Stimulated activated naive B cell treated with anti-CD40 and anti-IgM and Interleukin-4, amounts not matched to agents 10 μg/mL and 1 μg/mL and 100 μg/mL, for 72 hours (primary cell): ENCODE measurements at regions not wholly inside any gene's neighbourhood (a gene's known extent, or its start where the extent isn't known, plus 50 kb on each side); places are given as distances from the start of the nearest gene placed in this dataset.
A peak's percentile ranks its signal among the peaks of the same experiment; 100 is the strongest.

Source experiments
- ATAC-seq, 2 donors: fragments of 150-1000 bp; cut with Tn5 transposase; replicated peaks; 2 replicates each; pipeline ENCODE4 v1.10.0; 2021; ENCODE audit warnings: moderate library complexity in 1 of 2
- DNase-seq: peaks from one replicate; pipeline ENCODE4 v3.0.0; 2021
- H3K27ac Mint-ChIP-seq: one replicate; pipeline ENCODE4 v1.8.0; 2022; ENCODE audit warnings: mild to moderate bottlenecking, mixed read lengths
- H3K27me3 Mint-ChIP-seq, 2 donors: one replicate each; pipeline ENCODE4 v1.8.0; 2022; ENCODE audit warnings: mixed read lengths in 2 of 2
- H3K36me3 Mint-ChIP-seq, 2 donors: one replicate each; pipeline ENCODE4 v1.8.0; 2022; ENCODE audit warnings: mixed read lengths in 2 of 2, mild to moderate bottlenecking in 1 of 2
- H3K4me1 Mint-ChIP-seq, 2 donors: one replicate each; pipeline ENCODE4 v1.8.0; 2022; ENCODE audit warnings: mixed read lengths in 2 of 2, mild to moderate bottlenecking in 1 of 2
- H3K4me3 Mint-ChIP-seq, 2 donors: one replicate each; pipeline ENCODE4 v1.8.0; 2022; ENCODE audit warnings: mild to moderate bottlenecking in 2 of 2, mixed read lengths in 2 of 2, moderate library complexity in 1 of 2
- H3K9me3 Mint-ChIP-seq, 2 donors: one replicate each; pipeline ENCODE4 v1.8.0; 2022; ENCODE audit warnings: mixed read lengths in 2 of 2, mild to moderate bottlenecking in 1 of 2

DNA sequence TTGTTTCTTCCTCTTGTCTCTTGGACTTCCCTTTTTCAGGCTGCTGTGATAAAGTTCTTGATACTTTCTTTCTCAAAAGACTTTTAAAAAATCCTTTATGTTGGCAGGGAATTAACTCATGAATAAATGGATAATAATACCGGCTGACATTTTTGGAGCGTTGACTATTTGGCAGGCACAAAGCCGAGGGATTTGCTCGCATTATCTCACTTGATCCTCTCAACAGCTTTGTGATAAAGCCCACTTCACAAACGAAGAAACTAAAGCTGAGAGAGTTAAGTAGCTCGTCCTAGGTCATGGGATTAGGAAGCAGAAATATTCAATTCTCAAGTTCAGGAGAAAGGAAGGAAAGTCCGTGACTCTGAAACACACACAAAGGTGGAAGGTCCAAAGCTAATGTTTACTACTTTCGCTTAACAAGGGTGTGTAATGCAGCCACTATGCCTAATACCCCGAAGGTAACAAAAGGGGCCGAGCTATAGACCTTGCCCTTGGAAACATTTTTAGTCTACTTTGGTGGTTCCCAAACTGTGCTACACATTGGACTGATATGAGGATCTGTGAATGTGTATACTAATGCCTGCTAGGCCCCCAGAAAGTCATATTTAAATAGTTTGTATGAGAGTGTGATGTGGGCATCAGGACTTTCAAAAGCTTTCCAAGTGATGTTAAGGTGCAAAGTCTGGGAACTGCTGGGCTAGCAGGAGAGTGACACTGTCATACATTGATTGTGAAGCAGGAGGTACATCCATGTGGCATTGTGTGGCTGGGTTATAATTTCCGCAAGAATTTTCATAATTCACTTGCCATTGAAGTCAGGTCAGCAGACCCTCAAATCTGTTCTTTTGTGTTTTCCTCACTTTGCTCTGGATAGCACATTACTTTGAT, 508.4 kb downstream of the PLCL1 start:
- Mint-ChIP-seq H3K36me3 (no peaks in the 10 kb centered on the region), H3K4me1 (peaks cover 0 to 2% of the 10 kb centered on the region in 2 donors), H3K27me3 (peaks cover 8 to 34% of the 10 kb centered on the region in 2 donors), H3K9me3 (no peaks in the 10 kb centered on the region), H3K27ac (no peak overlapping the region), H3K4me3 (no peak overlapping the region)
- ATAC-seq (no peak), DNase-seq (no peak)

DNA sequence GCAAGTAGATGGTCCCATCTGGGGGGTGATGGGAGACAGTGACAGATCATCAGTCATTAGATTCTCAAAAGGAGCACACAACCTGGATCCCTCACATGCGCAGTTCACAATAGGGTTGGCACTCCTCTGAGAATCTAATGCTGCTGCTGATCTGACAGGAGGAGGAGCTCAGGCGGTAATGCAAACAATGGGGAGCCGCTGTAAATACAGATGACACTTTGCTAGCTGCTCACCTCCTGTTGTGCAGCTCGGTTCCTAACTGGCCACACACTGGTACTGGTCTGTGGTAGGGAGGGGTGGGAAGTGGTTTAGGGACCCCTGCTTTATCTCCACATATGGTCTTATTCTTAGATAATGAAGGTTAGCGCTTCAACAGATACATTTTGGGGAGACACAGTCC, 506.6 kb downstream of the PLCL1 start:
- Mint-ChIP-seq H3K9me3 (no peaks in the 10 kb centered on the region), H3K4me1 (peaks cover 0 to 2% of the 10 kb centered on the region in 2 donors), H3K4me3 (no peak overlapping the region), H3K27ac (no peak overlapping the region), H3K27me3 (peaks cover 16 to 39% of the 10 kb centered on the region in 2 donors), H3K36me3 (no peaks in the 10 kb centered on the region)
- DNase-seq = no peak
- no peak for ATAC-seq

DNA sequence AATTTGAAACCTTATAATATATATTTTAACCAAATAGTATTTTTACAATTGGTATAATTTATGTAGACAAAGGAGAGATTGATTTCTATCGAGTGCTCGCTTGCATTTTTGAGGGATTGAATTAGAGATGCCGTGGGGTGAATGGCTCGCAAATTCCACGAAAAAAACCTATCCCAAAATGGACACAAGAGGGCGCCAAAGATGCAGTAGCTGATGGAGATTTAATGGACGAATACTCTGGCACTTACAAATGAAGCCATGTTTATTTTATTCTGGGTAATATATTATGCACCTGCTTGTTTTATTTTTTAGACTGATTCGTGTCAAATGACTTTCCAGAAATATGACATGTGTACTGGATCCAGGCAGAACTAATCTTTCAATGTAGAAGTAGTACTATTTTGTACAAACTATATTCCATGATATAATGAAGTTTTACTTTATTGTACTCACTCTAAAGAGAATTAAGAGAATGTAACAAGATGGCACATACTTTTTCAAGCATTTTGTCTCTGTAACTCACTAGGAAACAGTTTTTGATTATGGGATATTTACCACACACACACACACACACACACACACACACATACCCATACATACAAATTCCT, 505.4 kb downstream of the PLCL1 start:
- H3K27ac Mint-ChIP-seq = no peak overlapping the region
- ATAC-seq = peak in 1 of 2 donors; percentile 45

DNA sequence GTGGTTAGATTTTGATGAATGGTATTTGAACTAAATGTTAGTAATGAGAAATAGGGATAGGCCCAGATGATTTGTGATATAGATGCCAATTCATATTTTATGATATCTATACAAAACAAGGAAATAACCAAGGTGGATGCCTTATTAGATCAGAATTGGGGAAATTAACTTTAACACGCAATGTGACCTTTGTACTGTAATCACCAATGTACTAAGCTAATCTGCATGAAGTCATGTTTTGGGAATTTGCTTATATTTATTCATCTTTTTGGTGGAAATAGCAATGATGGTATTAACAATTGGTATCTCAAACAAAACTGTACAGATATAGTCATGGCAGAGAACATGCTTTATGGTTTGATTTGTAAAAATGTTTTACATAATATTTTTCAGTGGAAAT, 504.7 kb downstream of the PLCL1 start:
- ATAC-seq = no peak

More for the DNA sequence above, 505.4 kb downstream of the PLCL1 start:
- peaks cover 0 to 2% of the 10 kb centered on the region in 2 donors for H3K4me1 Mint-ChIP-seq
- no peak overlapping the region for H3K4me3 Mint-ChIP-seq
- no peak for DNase-seq
- no peaks in the 10 kb centered on the region for H3K36me3 Mint-ChIP-seq
- peaks cover 11 to 39% of the 10 kb centered on the region in 2 donors for H3K27me3 Mint-ChIP-seq
- no peaks in the 10 kb centered on the region for H3K9me3 Mint-ChIP-seq

DNA sequence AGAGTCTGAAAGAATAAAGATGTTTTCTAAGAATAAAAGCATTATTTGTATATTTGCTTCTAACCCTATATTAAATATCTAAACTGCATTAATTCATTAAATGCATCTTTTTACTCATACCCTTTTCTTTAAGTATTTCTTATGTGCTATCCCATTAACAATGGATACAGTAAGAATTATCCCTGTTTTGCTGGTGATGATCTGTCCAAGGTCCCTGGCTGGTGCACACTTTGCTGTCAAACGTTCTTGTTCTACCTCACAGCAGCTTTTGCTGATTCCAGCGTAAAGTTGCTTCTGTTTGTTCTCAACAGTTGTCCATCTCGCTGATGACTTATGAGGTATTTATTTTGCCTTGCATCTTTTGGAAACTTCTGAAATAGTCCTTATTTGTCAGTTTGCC, 504.0 kb downstream of the PLCL1 start:
- Mint-ChIP-seq H3K4me3 (no peak overlapping the region), H3K4me1 (no peaks in the 10 kb centered on the region), H3K36me3 (no peaks in the 10 kb centered on the region), H3K27me3 (peaks cover 15 to 40% of the 10 kb centered on the region in 2 donors), H3K9me3 (no peaks in the 10 kb centered on the region), H3K27ac (no peak overlapping the region)
- ATAC-seq = no peak
- no peak for DNase-seq

More for the DNA sequence above, 504.7 kb downstream of the PLCL1 start:
- Mint-ChIP-seq H3K36me3 (no peaks in the 10 kb centered on the region), H3K4me3 (no peak overlapping the region), H3K4me1 (no peaks in the 10 kb centered on the region), H3K27ac (no peak overlapping the region), H3K9me3 (no peaks in the 10 kb centered on the region), H3K27me3 (peaks cover 15 to 44% of the 10 kb centered on the region in 2 donors)
- DNase-seq = no peak

DNA sequence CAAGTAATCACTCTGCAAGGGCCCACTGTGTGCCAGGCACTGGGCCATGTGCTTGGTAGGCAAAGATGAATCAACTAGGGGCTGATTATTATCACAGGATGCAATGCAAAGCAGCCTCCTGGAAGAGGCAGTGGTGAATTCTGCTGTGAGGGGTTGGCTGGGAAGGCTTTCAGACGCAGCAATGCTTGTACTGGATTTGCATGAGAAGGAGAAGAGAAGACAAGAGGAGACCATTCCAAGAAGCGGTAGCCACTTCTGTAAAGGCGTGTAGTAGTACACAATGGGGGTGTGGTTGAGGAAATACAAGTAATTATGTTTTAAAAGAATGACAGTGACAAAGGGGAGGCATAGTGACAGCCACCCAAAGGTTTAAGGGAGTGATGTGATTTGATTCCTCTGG, 502.7 kb downstream of the PLCL1 start:
- Mint-ChIP-seq H3K27me3 (peaks cover 15 to 36% of the 10 kb centered on the region in 2 donors), H3K4me3 (no peak overlapping the region), H3K36me3 (no peaks in the 10 kb centered on the region), H3K27ac (no peak overlapping the region), H3K9me3 (no peaks in the 10 kb centered on the region), H3K4me1 (no peaks in the 10 kb centered on the region)
- DNase-seq (no peak), ATAC-seq (no peak)

DNA sequence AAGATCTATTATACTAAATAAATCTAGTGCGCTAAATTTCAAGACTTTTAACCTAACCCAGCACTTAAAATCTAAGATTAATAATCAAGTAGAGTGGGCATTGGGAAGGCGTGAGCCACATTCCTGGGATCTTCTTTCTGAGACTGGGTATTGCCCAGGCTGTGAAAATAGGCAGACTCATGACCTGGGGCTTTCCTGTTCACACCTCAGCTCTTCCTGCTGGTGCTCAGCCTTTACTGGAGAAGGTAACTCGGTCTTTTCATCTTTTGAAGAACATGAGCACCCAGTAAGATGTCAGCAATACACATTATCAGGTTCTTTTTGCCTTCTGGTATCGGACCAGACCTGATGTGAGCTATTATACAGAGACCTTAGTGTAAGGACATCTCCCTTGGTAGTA, 500.5 kb downstream of the PLCL1 start:
- no peak for DNase-seq
- Mint-ChIP-seq H3K27ac (no peak overlapping the region), H3K36me3 (no peaks in the 10 kb centered on the region), H3K9me3 (no peaks in the 10 kb centered on the region), H3K4me3 (no peak overlapping the region), H3K27me3 (peaks cover 24 to 37% of the 10 kb centered on the region in 2 donors), H3K4me1 (no peaks in the 10 kb centered on the region)
- ATAC-seq = no peak

DNA sequence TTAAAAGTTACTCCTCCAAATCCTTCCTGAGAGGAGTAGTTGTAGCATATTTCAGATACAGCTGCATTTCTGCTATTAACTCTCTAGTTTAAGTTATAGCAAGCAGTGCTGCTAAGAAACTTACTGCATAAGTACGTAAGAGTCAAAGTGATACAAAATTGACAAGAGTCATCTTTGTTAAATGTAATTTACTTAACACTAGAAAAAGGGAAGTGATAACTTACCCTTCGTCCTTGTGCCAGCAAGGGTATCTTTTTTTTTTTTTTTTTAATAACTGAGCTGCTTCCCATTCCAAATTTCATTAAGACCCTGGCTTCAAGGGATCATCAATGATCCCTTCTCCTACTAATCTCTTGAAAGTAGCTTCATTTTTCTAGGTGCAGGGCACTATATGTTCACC, 493.0 kb downstream of the PLCL1 start:
- DNase-seq (no peak), ATAC-seq (peak; percentile 29 to 57)
- H3K27ac Mint-ChIP-seq = no peak overlapping the region
- H3K27me3 Mint-ChIP-seq = peaks cover 26 to 30% of the 10 kb centered on the region in 2 donors
- peaks cover 4 to 6% of the 10 kb centered on the region in 2 donors for H3K4me1 Mint-ChIP-seq
- H3K9me3 Mint-ChIP-seq = no peaks in the 10 kb centered on the region
- no peaks in the 10 kb centered on the region for H3K36me3 Mint-ChIP-seq
- H3K4me3 Mint-ChIP-seq = no peak overlapping the region

DNA sequence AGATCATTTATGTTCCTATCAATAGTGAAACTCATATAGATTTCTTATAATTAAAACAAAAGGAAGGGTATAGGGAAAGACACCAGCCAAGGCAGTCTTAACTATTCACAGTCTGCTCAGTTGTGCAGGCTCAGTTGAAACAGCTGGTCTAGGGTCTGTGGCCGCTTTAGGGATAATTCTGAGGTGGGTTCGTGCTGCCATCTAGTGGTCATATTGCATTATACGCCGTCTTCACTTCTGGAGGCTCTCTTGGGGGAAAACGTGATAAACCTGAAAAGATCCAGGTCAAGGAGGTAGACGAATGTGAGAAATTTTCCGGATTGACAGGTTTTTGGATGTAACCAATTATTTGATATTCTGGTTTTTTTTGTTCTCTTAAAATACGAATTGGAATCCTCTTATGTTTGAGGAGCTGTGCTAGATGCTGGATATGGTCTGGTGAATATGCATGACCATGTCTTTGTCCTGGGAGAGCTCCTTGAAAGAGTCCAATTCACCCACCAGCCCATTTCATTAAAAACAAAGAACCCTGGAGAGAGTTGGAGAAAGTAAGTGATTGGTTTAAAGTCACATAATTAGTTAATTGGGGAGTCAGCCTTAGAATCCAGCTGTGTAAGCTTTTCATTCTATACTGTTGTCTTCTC, 492.4 kb downstream of the PLCL1 start:
- no peaks in the 10 kb centered on the region for H3K36me3 Mint-ChIP-seq
- peaks cover 32 to 36% of the 10 kb centered on the region in 2 donors for H3K27me3 Mint-ChIP-seq
- peaks cover 4 to 6% of the 10 kb centered on the region in 2 donors for H3K4me1 Mint-ChIP-seq
- DNase-seq (peak; percentile 18), ATAC-seq (peak; percentile 81 to 86)
- no peak overlapping the region for H3K27ac Mint-ChIP-seq
- H3K9me3 Mint-ChIP-seq = no peaks in the 10 kb centered on the region
- H3K4me3 Mint-ChIP-seq = no peak overlapping the region

DNA sequence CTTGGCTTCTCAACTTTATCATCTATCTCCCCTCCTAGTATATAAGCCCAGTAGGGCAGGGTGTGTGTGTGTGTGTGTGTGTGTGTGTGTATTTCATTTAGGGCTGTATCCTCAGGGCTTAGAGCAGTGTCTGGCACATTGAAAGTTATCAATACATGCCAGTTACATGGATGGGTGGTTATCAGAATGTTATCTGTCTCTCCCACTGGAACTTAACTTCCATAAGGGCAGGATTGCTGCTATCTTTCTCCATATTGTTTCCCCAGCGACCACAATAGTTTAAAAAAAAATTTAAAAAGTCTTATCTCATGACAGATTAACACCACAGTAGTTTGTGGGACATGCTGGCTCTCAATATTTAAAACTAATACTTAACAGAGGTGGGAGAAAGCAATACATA, 488.9 kb downstream of the PLCL1 start:
- no peaks in the 10 kb centered on the region for H3K9me3 Mint-ChIP-seq

DNA sequence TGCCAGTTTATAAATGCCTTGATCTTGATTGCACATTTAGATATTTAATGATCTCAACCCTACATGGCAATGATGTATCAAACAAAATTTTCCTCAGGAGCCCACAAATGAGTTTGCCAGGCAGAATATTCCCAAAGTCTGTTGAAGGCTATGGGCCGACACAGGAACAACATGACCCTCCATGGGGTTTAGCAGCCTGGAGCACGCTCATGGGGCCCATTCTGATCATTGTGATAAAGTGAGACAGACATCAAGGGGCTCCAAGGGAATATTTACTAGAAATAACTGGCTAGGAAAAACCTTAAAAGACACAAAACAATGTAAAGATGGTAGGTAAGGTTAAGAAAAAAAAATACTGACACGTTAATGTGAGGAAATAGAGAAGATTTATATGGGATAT, 485.4 kb downstream of the PLCL1 start:
- peaks cover 18 to 29% of the 10 kb centered on the region in 2 donors for H3K27me3 Mint-ChIP-seq
- H3K4me1 Mint-ChIP-seq = no peaks in the 10 kb centered on the region
- DNase-seq (no peak), ATAC-seq (no peak)
- H3K9me3 Mint-ChIP-seq = no peaks in the 10 kb centered on the region
- no peak overlapping the region for H3K27ac Mint-ChIP-seq
- H3K36me3 Mint-ChIP-seq = no peaks in the 10 kb centered on the region
- H3K4me3 Mint-ChIP-seq = no peak overlapping the region

More for the DNA sequence above, 488.9 kb downstream of the PLCL1 start:
- peaks cover 23 to 36% of the 10 kb centered on the region in 2 donors for H3K27me3 Mint-ChIP-seq
- peaks cover 4 to 6% of the 10 kb centered on the region in 2 donors for H3K4me1 Mint-ChIP-seq
- DNase-seq = no peak
- no peak for ATAC-seq
- no peak overlapping the region for H3K27ac Mint-ChIP-seq
- H3K4me3 Mint-ChIP-seq = no peak overlapping the region
- H3K36me3 Mint-ChIP-seq = no peaks in the 10 kb centered on the region

DNA sequence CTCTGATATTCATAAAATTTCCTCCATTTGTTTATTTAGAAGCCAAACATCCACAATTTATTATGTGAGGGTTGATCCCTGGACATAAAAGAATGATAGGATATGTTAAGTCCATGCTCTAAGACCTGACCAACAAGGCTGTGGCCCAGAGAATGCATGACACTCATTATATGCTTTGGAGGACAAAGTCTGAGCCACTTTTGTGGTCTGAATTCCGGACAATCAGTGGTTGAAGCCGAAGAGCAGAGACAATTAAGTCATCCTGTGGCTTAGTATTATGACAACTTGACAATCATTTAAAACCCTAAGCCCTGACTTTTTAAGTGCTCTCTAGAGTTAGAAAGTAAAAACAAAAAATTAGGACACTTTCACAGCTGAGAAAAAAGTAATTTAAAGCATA, 483.3 kb downstream of the PLCL1 start:
- H3K4me1 Mint-ChIP-seq = no peaks in the 10 kb centered on the region
- no peak overlapping the region for H3K27ac Mint-ChIP-seq
- no peaks in the 10 kb centered on the region for H3K9me3 Mint-ChIP-seq
- no peak for ATAC-seq
- peaks cover 14 to 22% of the 10 kb centered on the region in 2 donors for H3K27me3 Mint-ChIP-seq
- no peak overlapping the region for H3K4me3 Mint-ChIP-seq
- no peak for DNase-seq
- no peaks in the 10 kb centered on the region for H3K36me3 Mint-ChIP-seq

DNA sequence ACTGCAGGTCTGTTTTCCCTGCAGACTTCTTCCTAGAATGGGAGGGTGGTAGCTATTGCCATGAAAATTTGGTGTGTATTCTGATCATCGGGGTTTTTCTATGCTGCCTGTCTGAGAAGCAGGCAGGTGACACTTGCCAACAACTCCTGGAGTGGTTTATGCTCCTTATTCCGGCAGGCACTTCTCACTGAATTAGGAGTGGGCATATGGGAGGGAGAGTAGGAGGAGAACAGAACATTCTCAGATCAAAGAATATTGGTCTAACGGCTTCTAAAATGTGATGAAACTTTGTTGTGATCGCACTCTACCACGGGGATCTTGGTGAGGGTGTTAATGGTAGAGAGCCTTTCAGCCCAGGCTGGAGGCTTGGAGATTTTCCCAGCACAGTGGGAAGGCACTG, 480.8 kb downstream of the PLCL1 start:
- no peaks in the 10 kb centered on the region for H3K9me3 Mint-ChIP-seq
- no peak overlapping the region for H3K27ac Mint-ChIP-seq
- H3K4me1 Mint-ChIP-seq = no peaks in the 10 kb centered on the region
- H3K27me3 Mint-ChIP-seq = peaks cover 12 to 14% of the 10 kb centered on the region in 2 donors
- ATAC-seq (no peak), DNase-seq (no peak)
- no peaks in the 10 kb centered on the region for H3K36me3 Mint-ChIP-seq
- H3K4me3 Mint-ChIP-seq = no peak overlapping the region

DNA sequence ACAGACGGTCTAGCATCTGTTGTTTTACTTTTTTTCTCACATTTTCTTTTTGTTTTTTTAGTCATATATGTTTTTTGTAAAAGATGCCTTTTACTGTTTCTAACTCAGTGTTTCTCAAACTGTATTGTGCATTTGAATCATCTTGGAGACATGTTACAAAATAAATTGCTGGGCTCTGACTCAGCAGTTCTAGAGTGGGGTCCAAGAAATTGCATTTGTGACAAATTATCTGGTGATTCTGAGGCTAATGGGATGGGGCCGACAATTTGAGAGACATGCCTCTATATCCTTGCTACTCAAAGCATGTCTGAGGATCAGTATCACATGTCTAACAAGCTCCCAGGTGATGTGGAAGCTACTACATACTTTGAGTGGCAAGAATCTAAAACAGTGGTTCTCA, 478.8 kb downstream of the PLCL1 start:
- no peaks in the 10 kb centered on the region for H3K36me3 Mint-ChIP-seq
- no peak for ATAC-seq
- peaks cover 12 to 14% of the 10 kb centered on the region in 2 donors for H3K27me3 Mint-ChIP-seq
- no peak for DNase-seq
- H3K9me3 Mint-ChIP-seq = no peaks in the 10 kb centered on the region
- H3K4me1 Mint-ChIP-seq = no peaks in the 10 kb centered on the region
- H3K4me3 Mint-ChIP-seq = no peak overlapping the region
- H3K27ac Mint-ChIP-seq = no peak overlapping the region
